ENCODE measurements at regions not wholly inside any gene's neighbourhood (a gene's known extent, or its start where the extent isn't known, plus 50 kb on each side); places are given as distances from the start of the nearest gene placed in this dataset.

GRCh38 chr10:70939441-70940003, 51.2 kb upstream of the PCBD1 start:
- Histone ChIP-seq H2AFZ (ENCODE audit: low read length, unreplicated experiment) (no peak overlapping the region), H3K4me1 (ENCODE audit: control insufficient read depth, insufficient read depth, low read length, unreplicated experiment) (no peaks in the 10 kb centered on the region), H3K27ac (ENCODE audit: low read depth, low read length) (no peak overlapping the region), H3K36me3 (ENCODE audit: insufficient read depth, low read length) (no peaks in the 10 kb centered on the region), H3K27me3 (ENCODE audit: insufficient read depth, low read length) (peaks cover 31% of the 10 kb centered on the region), H3K4me3 (ENCODE audit: low read depth, low read length) (no peak overlapping the region), H3K79me2 (ENCODE audit: control insufficient read depth, insufficient read depth, low read length, unreplicated experiment) (no peaks in the 10 kb centered on the region)

GRCh38 chr10:70940834-70941568, 52.6 kb upstream of the PCBD1 start:
- no peaks in the 10 kb centered on the region for H3K4me1 ChIP-seq (ENCODE audit: control insufficient read depth, insufficient read depth, low read length, unreplicated experiment)
- H3K79me2 ChIP-seq (ENCODE audit: control insufficient read depth, insufficient read depth, low read length, unreplicated experiment): no peaks in the 10 kb centered on the region
- H3K36me3 ChIP-seq (ENCODE audit: insufficient read depth, low read length): no peaks in the 10 kb centered on the region
- H2AFZ ChIP-seq (ENCODE audit: low read length, unreplicated experiment): no peak overlapping the region
- H3K27me3 ChIP-seq (ENCODE audit: insufficient read depth, low read length): peaks cover 42% of the 10 kb centered on the region
- H3K27ac ChIP-seq (ENCODE audit: low read depth, low read length): no peak overlapping the region
- no peak overlapping the region for H3K4me3 ChIP-seq (ENCODE audit: low read depth, low read length)

GRCh38 chr10:70942125-70942524, 53.8 kb upstream of the PCBD1 start:
- Histone ChIP-seq H3K4me1 (ENCODE audit: control insufficient read depth, insufficient read depth, low read length, unreplicated experiment) (no peaks in the 10 kb centered on the region), H3K79me2 (ENCODE audit: control insufficient read depth, insufficient read depth, low read length, unreplicated experiment) (no peaks in the 10 kb centered on the region), H2AFZ (ENCODE audit: low read length, unreplicated experiment) (no peak overlapping the region)

GRCh38 chr10:70942725-70943124, 54.4 kb upstream of the PCBD1 start:
- peaks cover 44% of the 10 kb centered on the region for H3K27me3 ChIP-seq (ENCODE audit: insufficient read depth, low read length)
- H3K79me2 ChIP-seq (ENCODE audit: control insufficient read depth, insufficient read depth, low read length, unreplicated experiment): no peaks in the 10 kb centered on the region
- no peaks in the 10 kb centered on the region for H3K4me1 ChIP-seq (ENCODE audit: control insufficient read depth, insufficient read depth, low read length, unreplicated experiment)
- no peak overlapping the region for H2AFZ ChIP-seq (ENCODE audit: low read length, unreplicated experiment)
- H3K36me3 ChIP-seq (ENCODE audit: insufficient read depth, low read length): no peaks in the 10 kb centered on the region
- H3K27ac ChIP-seq (ENCODE audit: low read depth, low read length): no peak overlapping the region
- H3K4me3 ChIP-seq (ENCODE audit: low read depth, low read length): no peak overlapping the region

More at GRCh38 chr10:70942125-70942524, 53.8 kb upstream of the PCBD1 start:
- H3K27ac ChIP-seq (ENCODE audit: low read depth, low read length): no peak overlapping the region
- H3K36me3 ChIP-seq (ENCODE audit: insufficient read depth, low read length): no peaks in the 10 kb centered on the region
- no peak overlapping the region for H3K4me3 ChIP-seq (ENCODE audit: low read depth, low read length)
- peaks cover 44% of the 10 kb centered on the region for H3K27me3 ChIP-seq (ENCODE audit: insufficient read depth, low read length)

- H3K27ac ChIP-seq (ENCODE audit: low read depth, low read length): no peak overlapping the region
- no peak overlapping the region for H2AFZ ChIP-seq (ENCODE audit: low read length, unreplicated experiment)
- no peaks in the 10 kb centered on the region for H3K36me3 ChIP-seq (ENCODE audit: insufficient read depth, low read length)
- H3K4me3 ChIP-seq (ENCODE audit: low read depth, low read length): no peak overlapping the region
- H3K4me1 ChIP-seq (ENCODE audit: control insufficient read depth, insufficient read depth, low read length, unreplicated experiment): no peaks in the 10 kb centered on the region
- peaks cover 41% of the 10 kb centered on the region for H3K27me3 ChIP-seq (ENCODE audit: insufficient read depth, low read length)
- no peaks in the 10 kb centered on the region for H3K79me2 ChIP-seq (ENCODE audit: control insufficient read depth, insufficient read depth, low read length, unreplicated experiment)
These were observed 54.9 kb upstream of the PCBD1 start for GRCh38 chr10:70943249-70943648.

- Histone ChIP-seq H3K36me3 (ENCODE audit: insufficient read depth, low read length) (no peaks in the 10 kb centered on the region), H2AFZ (ENCODE audit: low read length, unreplicated experiment) (no peak overlapping the region), H3K4me1 (ENCODE audit: control insufficient read depth, insufficient read depth, low read length, unreplicated experiment) (no peaks in the 10 kb centered on the region), H3K4me3 (ENCODE audit: low read depth, low read length) (no peak overlapping the region), H3K79me2 (ENCODE audit: control insufficient read depth, insufficient read depth, low read length, unreplicated experiment) (no peaks in the 10 kb centered on the region), H3K27ac (ENCODE audit: low read depth, low read length) (no peak overlapping the region), H3K27me3 (ENCODE audit: insufficient read depth, low read length) (peaks cover 39% of the 10 kb centered on the region)
These were observed 55.6 kb upstream of the PCBD1 start for GRCh38 chr10:70943841-70944466.

GRCh38 chr10:70950037-70950436, 61.7 kb upstream of the PCBD1 start:
- H3K27me3 ChIP-seq (ENCODE audit: insufficient read depth, low read length): peaks cover 82% of the 10 kb centered on the region
- H2AFZ ChIP-seq (ENCODE audit: low read length, unreplicated experiment): no peak overlapping the region
- no peak overlapping the region for H3K27ac ChIP-seq (ENCODE audit: low read depth, low read length)
- H3K4me3 ChIP-seq (ENCODE audit: low read depth, low read length): no peak overlapping the region
- H3K79me2 ChIP-seq (ENCODE audit: control insufficient read depth, insufficient read depth, low read length, unreplicated experiment): no peaks in the 10 kb centered on the region
- H3K36me3 ChIP-seq (ENCODE audit: insufficient read depth, low read length): no peaks in the 10 kb centered on the region
- H3K4me1 ChIP-seq (ENCODE audit: control insufficient read depth, insufficient read depth, low read length, unreplicated experiment): no peaks in the 10 kb centered on the region

- no peaks in the 10 kb centered on the region for H3K36me3 ChIP-seq (ENCODE audit: insufficient read depth, low read length)
- H3K4me1 ChIP-seq (ENCODE audit: control insufficient read depth, insufficient read depth, low read length, unreplicated experiment): no peaks in the 10 kb centered on the region
- H3K27me3 ChIP-seq (ENCODE audit: insufficient read depth, low read length): peaks cover 82% of the 10 kb centered on the region
- H3K27ac ChIP-seq (ENCODE audit: low read depth, low read length): no peak overlapping the region
- H2AFZ ChIP-seq (ENCODE audit: low read length, unreplicated experiment): no peak overlapping the region
- H3K4me3 ChIP-seq (ENCODE audit: low read depth, low read length): no peak overlapping the region
- H3K79me2 ChIP-seq (ENCODE audit: control insufficient read depth, insufficient read depth, low read length, unreplicated experiment): no peaks in the 10 kb centered on the region
These were observed 62.4 kb upstream of the PCBD1 start for GRCh38 chr10:70950801-70951200.

- H3K79me2 ChIP-seq (ENCODE audit: control insufficient read depth, insufficient read depth, low read length, unreplicated experiment): no peaks in the 10 kb centered on the region
These were observed 64.0 kb upstream of the PCBD1 start for GRCh38 chr10:70952401-70952800.

GRCh38 chr10:70952921-70953320, 64.6 kb upstream of the PCBD1 start:
- H3K36me3 ChIP-seq (ENCODE audit: insufficient read depth, low read length): no peaks in the 10 kb centered on the region
- no peaks in the 10 kb centered on the region for H3K79me2 ChIP-seq (ENCODE audit: control insufficient read depth, insufficient read depth, low read length, unreplicated experiment)
- H3K4me3 ChIP-seq (ENCODE audit: low read depth, low read length): no peak overlapping the region
- H2AFZ ChIP-seq (ENCODE audit: low read length, unreplicated experiment): no peak overlapping the region
- no peaks in the 10 kb centered on the region for H3K4me1 ChIP-seq (ENCODE audit: control insufficient read depth, insufficient read depth, low read length, unreplicated experiment)
- peaks cover 90% of the 10 kb centered on the region for H3K27me3 ChIP-seq (ENCODE audit: insufficient read depth, low read length)
- H3K27ac ChIP-seq (ENCODE audit: low read depth, low read length): no peak overlapping the region

More at GRCh38 chr10:70952401-70952800, 64.0 kb upstream of the PCBD1 start:
- H3K27me3 ChIP-seq (ENCODE audit: insufficient read depth, low read length): peaks cover 84% of the 10 kb centered on the region
- H3K27ac ChIP-seq (ENCODE audit: low read depth, low read length): no peak overlapping the region
- H3K36me3 ChIP-seq (ENCODE audit: insufficient read depth, low read length): no peaks in the 10 kb centered on the region
- H2AFZ ChIP-seq (ENCODE audit: low read length, unreplicated experiment): no peak overlapping the region
- no peaks in the 10 kb centered on the region for H3K4me1 ChIP-seq (ENCODE audit: control insufficient read depth, insufficient read depth, low read length, unreplicated experiment)
- no peak overlapping the region for H3K4me3 ChIP-seq (ENCODE audit: low read depth, low read length)

All from ACC112 (cell line).